Mucosa of descending colon (tissue), 3 donors: ENCODE measurements at regions not wholly inside any gene's neighbourhood (a gene's known extent, or its start where the extent isn't known, plus 50 kb on each side); places are given as distances from the start of the nearest gene placed in this dataset.

Experiments
- ATAC-seq: fragments of 200-7000 bp; cut with Tn5 transposase; one replicate; pipeline ENCODE4 v1.9.1; 2020; ENCODE audit warnings: mild to moderate bottlenecking, moderate library complexity
- DNase-seq, 3 donors: peaks; one replicate each; pipeline ENCODE4 v3.0.0-alpha.2; 2020
- H3K36me3 ChIP-seq: fragments of 200-600 bp; one replicate; pipeline ENCODE4 v1.8.0; 2021; ENCODE audit warnings: low read depth, mild to moderate bottlenecking
- H3K4me1 ChIP-seq: fragments of 200-600 bp; one replicate; pipeline ENCODE4 v1.8.0; 2021; ENCODE audit warnings: low read depth, mild to moderate bottlenecking
- H3K4me3 ChIP-seq: fragments of 200-600 bp; one replicate; pipeline ENCODE4 v1.8.0; 2021; ENCODE audit warnings: mild to moderate bottlenecking
- H3K9me3 ChIP-seq: fragments of 200-600 bp; one replicate; pipeline ENCODE4 v1.8.0; 2021; ENCODE audit warnings: mild to moderate bottlenecking
- intact Hi-C, 2 donors: fragments of 100-400 bp; cut with DNase I in 1 of 2; cut with micrococcal nuclease in 1 of 2; formaldehyde crosslinking; loops; one replicate each; pipeline versions ENCODE4 v1.11.0 to v1.11.1; 2022; cut with DNase I, micrococcal nuclease
- TF ChIP-seq, protein P1 (sequence below): fragments of 200-600 bp; IDR thresholded peaks from one replicate; pipeline ENCODE4 v1.8.0; 2022; ENCODE audit warnings: antibody characterized with exemption, mild to moderate bottlenecking
- donor health status: DM: no; HTN: no; CAD: no; lungs with moderate emphysema.
- donor health status: DM: no; HTN: no; CAD: no.
- donor health status: DM: no; HTN: yes; CAD: no.

DNA sequence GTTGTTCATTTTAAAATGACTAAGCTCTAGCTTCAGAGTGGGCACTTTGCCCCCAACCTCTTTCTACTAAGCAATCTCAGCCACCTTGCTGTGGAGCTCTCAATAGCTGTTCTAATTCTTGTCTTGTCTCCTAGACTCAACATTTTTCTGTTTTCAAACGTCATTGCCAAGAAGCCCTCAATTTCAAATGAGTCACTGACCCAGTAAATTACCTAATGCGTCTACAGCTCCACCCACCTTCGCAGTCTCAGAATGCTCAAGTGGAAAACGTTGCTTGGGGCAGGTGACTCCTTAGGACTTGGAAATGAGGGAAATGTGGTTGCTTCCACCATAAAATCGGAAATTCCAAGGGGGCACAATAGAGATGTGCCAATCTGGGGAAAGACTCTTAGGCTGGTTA is 59.0 kb downstream of the ING2 start:
- Histone ChIP-seq H3K4me3 (no peak overlapping the region), H3K36me3 (no peaks in the 10 kb centered on the region), H3K9me3 (no peaks in the 10 kb centered on the region), H3K4me1 (no peaks in the 10 kb centered on the region)
- intact Hi-C loops: no loop called here
- no peak for DNase-seq
- peak; percentile 41 for ATAC-seq
- TF ChIP-seq, protein P1, sequence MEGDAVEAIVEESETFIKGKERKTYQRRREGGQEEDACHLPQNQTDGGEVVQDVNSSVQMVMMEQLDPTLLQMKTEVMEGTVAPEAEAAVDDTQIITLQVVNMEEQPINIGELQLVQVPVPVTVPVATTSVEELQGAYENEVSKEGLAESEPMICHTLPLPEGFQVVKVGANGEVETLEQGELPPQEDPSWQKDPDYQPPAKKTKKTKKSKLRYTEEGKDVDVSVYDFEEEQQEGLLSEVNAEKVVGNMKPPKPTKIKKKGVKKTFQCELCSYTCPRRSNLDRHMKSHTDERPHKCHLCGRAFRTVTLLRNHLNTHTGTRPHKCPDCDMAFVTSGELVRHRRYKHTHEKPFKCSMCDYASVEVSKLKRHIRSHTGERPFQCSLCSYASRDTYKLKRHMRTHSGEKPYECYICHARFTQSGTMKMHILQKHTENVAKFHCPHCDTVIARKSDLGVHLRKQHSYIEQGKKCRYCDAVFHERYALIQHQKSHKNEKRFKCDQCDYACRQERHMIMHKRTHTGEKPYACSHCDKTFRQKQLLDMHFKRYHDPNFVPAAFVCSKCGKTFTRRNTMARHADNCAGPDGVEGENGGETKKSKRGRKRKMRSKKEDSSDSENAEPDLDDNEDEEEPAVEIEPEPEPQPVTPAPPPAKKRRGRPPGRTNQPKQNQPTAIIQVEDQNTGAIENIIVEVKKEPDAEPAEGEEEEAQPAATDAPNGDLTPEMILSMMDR: no peak

DNA sequence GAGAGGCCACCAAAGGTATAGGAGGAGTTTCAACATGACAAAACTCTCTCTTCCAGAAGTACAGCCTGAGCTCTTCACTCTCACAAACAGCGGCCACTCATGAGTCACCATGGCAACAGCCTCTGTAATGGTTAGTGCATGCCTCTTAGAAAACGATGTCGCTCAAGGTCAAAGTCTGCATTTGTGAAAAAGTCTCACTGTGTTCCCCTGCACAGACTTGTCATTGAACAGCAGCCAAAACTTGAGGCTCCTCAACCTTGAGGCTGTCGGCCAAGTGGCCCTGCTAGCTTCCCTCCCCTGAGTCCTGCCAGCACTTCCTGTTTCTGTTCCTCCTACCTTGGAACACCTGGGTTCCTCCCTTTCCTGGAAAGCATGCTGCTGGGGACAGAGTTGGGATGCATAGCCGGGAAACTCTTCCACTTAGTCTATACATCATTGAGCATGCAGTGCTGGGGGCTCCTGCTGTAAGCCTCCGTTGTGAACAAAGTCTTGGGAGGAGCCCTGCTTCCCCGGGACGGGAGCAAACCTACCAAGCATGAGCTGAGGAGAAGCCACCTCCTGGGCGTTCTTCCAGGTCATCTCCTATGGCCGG is 66.6 kb downstream of the ING2 start:
- intact Hi-C loops: no loop called here
- Histone ChIP-seq H3K4me3 (no peak overlapping the region), H3K36me3 (no peaks in the 10 kb centered on the region), H3K9me3 (no peaks in the 10 kb centered on the region), H3K4me1 (no peaks in the 10 kb centered on the region)
- ATAC-seq: peak; percentile 83
- peak in 2 of 3 donors; percentile 29 to 40 for DNase-seq
- TF ChIP-seq, protein P1: no peak

DNA sequence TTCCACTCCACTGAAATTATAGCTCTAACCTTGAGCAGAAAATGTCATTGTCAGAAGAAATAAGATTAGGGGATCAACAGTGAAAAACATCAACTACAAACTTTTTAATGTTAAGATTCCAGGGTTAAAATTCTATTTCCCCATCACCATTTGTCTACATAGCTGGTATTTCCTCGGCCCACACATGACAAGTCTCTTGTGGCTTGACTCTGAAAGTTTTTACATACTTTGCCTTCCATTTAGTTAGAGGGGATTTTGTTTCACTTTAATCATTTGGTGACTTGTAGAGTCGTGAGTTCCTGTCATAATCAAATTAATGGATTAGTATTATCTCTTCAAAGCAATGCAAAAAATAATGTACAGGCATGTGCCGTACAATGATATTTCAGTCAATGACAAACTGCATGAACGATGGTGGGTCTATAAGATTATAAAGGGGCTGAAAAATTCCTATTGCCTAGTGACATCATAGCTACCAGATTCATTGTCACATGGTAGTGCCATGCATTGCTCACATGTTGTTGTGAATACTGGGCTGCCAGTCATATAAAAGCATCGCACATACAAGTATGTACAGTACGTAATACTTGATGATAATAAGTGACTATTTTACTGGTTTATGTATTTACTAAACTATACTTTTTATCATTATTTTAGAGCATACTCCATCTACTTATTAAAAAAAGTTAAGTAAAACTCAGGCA is 72.0 kb downstream of the ING2 start:
- intact Hi-C loops: no loop called here
- Histone ChIP-seq H3K4me1 (no peaks in the 10 kb centered on the region), H3K9me3 (no peaks in the 10 kb centered on the region), H3K36me3 (no peaks in the 10 kb centered on the region), H3K4me3 (no peak overlapping the region)
- DNase-seq (no peak), ATAC-seq (no peak)
- TF ChIP-seq, protein P1: no peak

DNA sequence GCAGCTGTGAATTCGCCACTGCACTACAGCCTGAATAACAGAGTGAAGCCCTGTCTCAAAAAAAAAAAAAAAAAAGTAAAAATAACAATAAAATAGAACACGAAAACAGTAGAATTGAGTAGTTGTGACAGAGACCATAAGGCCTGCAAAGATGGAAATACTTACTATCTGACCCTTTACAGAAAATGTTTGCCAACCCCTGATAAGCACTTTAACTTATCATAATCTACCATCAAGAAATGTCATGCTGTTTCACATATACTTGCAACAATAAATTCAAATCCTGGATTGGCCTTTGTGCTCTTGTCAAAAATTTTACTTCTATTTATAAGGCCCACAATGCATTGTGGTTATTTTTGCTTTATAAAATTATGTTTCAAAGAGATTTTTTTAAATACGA is 75.5 kb downstream of the ING2 start:
- ATAC-seq (no peak), DNase-seq (no peak)
- Histone ChIP-seq H3K4me3 (no peak overlapping the region), H3K9me3 (no peaks in the 10 kb centered on the region), H3K4me1 (no peaks in the 10 kb centered on the region), H3K36me3 (no peaks in the 10 kb centered on the region)
- TF ChIP-seq, protein P1: no peak
- intact Hi-C loops: no loop called here

DNA sequence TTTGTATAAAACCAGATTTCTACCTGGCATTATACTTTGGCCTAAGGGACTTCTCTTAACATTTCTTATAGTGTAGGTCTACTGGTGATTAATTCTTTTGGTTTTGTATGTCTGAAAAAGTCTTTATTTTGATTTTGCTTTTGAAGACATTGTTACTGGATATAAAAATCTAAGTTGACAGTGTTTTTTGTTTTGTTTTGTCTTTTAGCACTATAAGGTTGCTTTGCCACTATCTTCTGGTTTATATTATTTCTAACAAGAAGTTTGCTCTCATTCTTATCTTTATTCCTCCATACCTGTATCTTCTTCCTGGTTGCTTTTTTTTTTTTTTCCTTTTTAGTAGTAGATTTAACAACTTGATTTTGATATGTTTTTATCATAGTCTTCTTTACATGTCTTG is 76.0 kb downstream of the ING2 start:
- Histone ChIP-seq H3K4me1 (no peaks in the 10 kb centered on the region), H3K36me3 (no peaks in the 10 kb centered on the region), H3K9me3 (no peaks in the 10 kb centered on the region), H3K4me3 (no peak overlapping the region)
- intact Hi-C loops: no loop called here
- no peak for DNase-seq
- ATAC-seq: no peak
- TF ChIP-seq, protein P1: no peak
